SK-N-SH treated with all-trans-retinoic acid at 6 μM for 48 hours (cell line): ENCODE measurements at regions not wholly inside any gene's neighbourhood (a gene's known extent, or its start where the extent isn't known, plus 50 kb on each side); places are given as distances from the start of the nearest gene placed in this dataset.

Source experiments
- ATAC-seq: fragments of 200-7000 bp; cut with Tn5 transposase; 3 replicates; pipeline ENCODE4 v1.9.1; 2020; ENCODE audit warnings: mild to moderate bottlenecking, moderate library complexity
- ARNTL ChIP-seq: fragments of 450-650 bp; formaldehyde crosslinking; IDR thresholded peaks from 2 replicates; pipeline ENCODE4 v1.5.0; 2020; ENCODE audit warnings: low read depth, mild to moderate bottlenecking, moderate library complexity, borderline replicate concordance
- BACH2 ChIP-seq: fragments of 250-450 bp; sonication (Bioruptor Pico); IDR thresholded peaks from 2 replicates; pipeline ENCODE4 v1.9.0; 2021; ENCODE audit warnings: mild to moderate bottlenecking, borderline replicate concordance
- CSDC2 ChIP-seq: fragments of 250-450 bp; sonication (Bioruptor Pico); IDR thresholded peaks from 2 replicates; pipeline ENCODE4 v1.5.0; 2020; ENCODE audit warnings: mild to moderate bottlenecking, moderate library complexity
- ESRRG ChIP-seq: fragments of 250-450 bp; sonication (Bioruptor Pico); IDR thresholded peaks from 2 replicates; pipeline ENCODE4 v1.6.1; 2021; ENCODE audit warnings: mild to moderate bottlenecking
- GLIS3 ChIP-seq: fragments of 250-450 bp; sonication (Bioruptor Pico); IDR thresholded peaks from 2 replicates; pipeline ENCODE4 v1.5.0; 2020; ENCODE audit warnings: mild to moderate bottlenecking, moderate library complexity
- ISL1 ChIP-seq: fragments of 250-450 bp; sonication (Bioruptor Pico); IDR thresholded peaks from 2 replicates; pipeline ENCODE4 v2.1.2; 2022; ENCODE audit warnings: mild to moderate bottlenecking, moderate library complexity
- OSR1 ChIP-seq: fragments of 250-450 bp; sonication (Bioruptor Pico); IDR thresholded peaks from 2 replicates; pipeline ENCODE4 v1.8.0; 2022; ENCODE audit warnings: moderate library complexity, mild to moderate bottlenecking, inconsistent platforms
- PATZ1 ChIP-seq: fragments of 250-450 bp; sonication (Bioruptor Pico); IDR thresholded peaks from 2 replicates; pipeline ENCODE4 v1.8.0; 2020; ENCODE audit warnings: mild to moderate bottlenecking, moderate library complexity, borderline replicate concordance
- PPARA ChIP-seq: fragments of 250-450 bp; sonication (Bioruptor Pico); IDR thresholded peaks from 2 replicates; pipeline ENCODE4 v1.5.0; 2020; ENCODE audit warnings: mild to moderate bottlenecking, borderline replicate concordance
- RARB ChIP-seq: fragments of 250-450 bp; sonication (Bioruptor Pico); IDR thresholded peaks from 2 replicates; pipeline ENCODE4 v1.8.0; 2021; ENCODE audit warnings: mild to moderate bottlenecking, moderate library complexity
- SNAI2 ChIP-seq: fragments of 250-450 bp; sonication (Bioruptor Pico); IDR thresholded peaks from 2 replicates; pipeline ENCODE4 v1.5.0; 2020; ENCODE audit warnings: mild to moderate bottlenecking, moderate library complexity
- TCF4 ChIP-seq: fragments of 250-450 bp; sonication (Bioruptor Pico); IDR thresholded peaks from 2 replicates; pipeline ENCODE4 v1.8.0; 2021; ENCODE audit warnings: mild to moderate bottlenecking, moderate library complexity, borderline replicate concordance
- TOX ChIP-seq: fragments of 250-450 bp; sonication (Bioruptor Pico); IDR thresholded peaks from 2 replicates; pipeline ENCODE4 v1.8.0; 2021; ENCODE audit warnings: mild to moderate bottlenecking, moderate library complexity, borderline replicate concordance
- ZC3H10 ChIP-seq: fragments of 250-450 bp; sonication (Bioruptor Pico); IDR thresholded peaks from 2 replicates; pipeline ENCODE4 v1.5.1; 2021; ENCODE audit warnings: mild to moderate bottlenecking, moderate library complexity
- ZFP3 ChIP-seq: fragments of 250-450 bp; sonication (Bioruptor Pico); IDR thresholded peaks from 2 replicates; pipeline ENCODE4 v1.5.0; 2020; ENCODE audit warnings: mild to moderate bottlenecking, moderate library complexity
- ZFP30 ChIP-seq: fragments of 450-650 bp; formaldehyde crosslinking; IDR thresholded peaks from 2 replicates; pipeline ENCODE4 v1.5.0; 2022; ENCODE audit warnings: mild to moderate bottlenecking, moderate library complexity
- ZNF565 ChIP-seq: fragments of 450-650 bp; formaldehyde crosslinking; conservative IDR thresholded peaks from 2 replicates; pipeline ENCODE4 v1.5.0; 2020; ENCODE audit warnings: low read depth, mild to moderate bottlenecking, moderate library complexity
- ZNF70 ChIP-seq: fragments of 450-650 bp; formaldehyde crosslinking; IDR thresholded peaks from 2 replicates; pipeline ENCODE4 v1.5.0; 2020; ENCODE audit warnings: mild to moderate bottlenecking, moderate library complexity
- ZNF8 ChIP-seq: fragments of 450-650 bp; formaldehyde crosslinking; IDR thresholded peaks from 2 replicates; pipeline ENCODE4 v1.5.0; 2020; ENCODE audit warnings: mild to moderate bottlenecking, moderate library complexity
- TF ChIP-seq, protein P1 (sequence below): fragments of 250-450 bp; sonication (Bioruptor Pico); IDR thresholded peaks from 2 replicates; pipeline ENCODE4 v1.5.0; 2020; ENCODE audit warnings: mild to moderate bottlenecking, moderate library complexity
- TF ChIP-seq, protein P2 (sequence below): fragments of 250-450 bp; sonication (Bioruptor Pico); IDR thresholded peaks from 2 replicates; pipeline ENCODE4 v1.5.1; 2021; ENCODE audit warnings: mild to moderate bottlenecking, moderate library complexity
- TF ChIP-seq, protein P3 (sequence below): fragments of 250-450 bp; sonication (Bioruptor Pico); IDR thresholded peaks from 2 replicates; pipeline ENCODE4 v1.5.1; 2020; ENCODE audit warnings: low read depth, mild to moderate bottlenecking, moderate library complexity
- TF ChIP-seq, protein P4 (sequence below): fragments of 250-450 bp; sonication (Bioruptor Pico); IDR thresholded peaks from 2 replicates; pipeline ENCODE4 v1.8.0; 2021; ENCODE audit warnings: low read depth, mild to moderate bottlenecking, moderate library complexity, borderline replicate concordance

GRCh38 chr10:130511766-130512165 lies 375.6 kb downstream of the GLRX3 start:
- TF ChIP-seq PATZ1 (CRISPR knock-in tag) = no peak
- no peak for TF ChIP-seq TOX
- no peak for TF ChIP-seq OSR1 (CRISPR knock-in tag)
- no peak for TF ChIP-seq GLIS3 (CRISPR knock-in tag)
- TF ChIP-seq TCF4 (CRISPR knock-in tag) = no peak
- no peak for TF ChIP-seq ZFP30 (CRISPR knock-in tag)
- no peak for TF ChIP-seq RARB (CRISPR knock-in tag)
- no peak for TF ChIP-seq ZC3H10 (CRISPR knock-in tag)
- TF ChIP-seq, protein P1, sequence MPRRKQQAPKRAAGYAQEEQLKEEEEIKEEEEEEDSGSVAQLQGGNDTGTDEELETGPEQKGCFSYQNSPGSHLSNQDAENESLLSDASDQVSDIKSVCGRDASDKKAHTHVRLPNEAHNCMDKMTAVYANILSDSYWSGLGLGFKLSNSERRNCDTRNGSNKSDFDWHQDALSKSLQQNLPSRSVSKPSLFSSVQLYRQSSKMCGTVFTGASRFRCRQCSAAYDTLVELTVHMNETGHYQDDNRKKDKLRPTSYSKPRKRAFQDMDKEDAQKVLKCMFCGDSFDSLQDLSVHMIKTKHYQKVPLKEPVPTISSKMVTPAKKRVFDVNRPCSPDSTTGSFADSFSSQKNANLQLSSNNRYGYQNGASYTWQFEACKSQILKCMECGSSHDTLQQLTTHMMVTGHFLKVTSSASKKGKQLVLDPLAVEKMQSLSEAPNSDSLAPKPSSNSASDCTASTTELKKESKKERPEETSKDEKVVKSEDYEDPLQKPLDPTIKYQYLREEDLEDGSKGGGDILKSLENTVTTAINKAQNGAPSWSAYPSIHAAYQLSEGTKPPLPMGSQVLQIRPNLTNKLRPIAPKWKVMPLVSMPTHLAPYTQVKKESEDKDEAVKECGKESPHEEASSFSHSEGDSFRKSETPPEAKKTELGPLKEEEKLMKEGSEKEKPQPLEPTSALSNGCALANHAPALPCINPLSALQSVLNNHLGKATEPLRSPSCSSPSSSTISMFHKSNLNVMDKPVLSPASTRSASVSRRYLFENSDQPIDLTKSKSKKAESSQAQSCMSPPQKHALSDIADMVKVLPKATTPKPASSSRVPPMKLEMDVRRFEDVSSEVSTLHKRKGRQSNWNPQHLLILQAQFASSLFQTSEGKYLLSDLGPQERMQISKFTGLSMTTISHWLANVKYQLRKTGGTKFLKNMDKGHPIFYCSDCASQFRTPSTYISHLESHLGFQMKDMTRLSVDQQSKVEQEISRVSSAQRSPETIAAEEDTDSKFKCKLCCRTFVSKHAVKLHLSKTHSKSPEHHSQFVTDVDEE (CRISPR knock-in tag) = no peak
- no peak for TF ChIP-seq BACH2
- TF ChIP-seq, all 23 proteins: peak for 0
- ATAC-seq = no peak

DNA sequence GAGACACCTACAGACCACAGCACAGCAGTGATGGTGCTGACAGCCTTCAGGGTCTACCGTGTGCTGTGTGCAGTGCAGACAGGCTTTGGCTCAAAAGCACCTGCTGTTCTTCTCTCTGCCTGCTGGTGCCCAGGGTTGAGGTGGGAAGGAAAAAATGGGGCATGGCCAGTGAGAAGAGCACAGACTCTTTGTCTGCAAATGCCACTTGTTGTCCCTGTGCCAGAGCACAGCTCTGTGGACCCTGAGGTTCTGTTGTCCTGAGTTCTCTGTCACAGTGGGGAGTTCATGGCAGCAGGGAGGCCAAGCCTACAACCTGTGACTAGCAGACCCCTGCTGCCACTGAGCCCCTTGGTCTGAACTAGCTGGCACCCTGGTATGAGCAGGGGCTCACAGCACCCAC lies 376.7 kb downstream of the GLRX3 start:
- ATAC-seq = no peak
- TF ChIP-seq ZNF70 = no peak
- TF ChIP-seq ESRRG (CRISPR knock-in tag) = no peak
- TF ChIP-seq RARB (CRISPR knock-in tag) = no peak
- no peak for TF ChIP-seq CSDC2
- TF ChIP-seq ISL1 = no peak
- TF ChIP-seq ZFP30 (CRISPR knock-in tag) = no peak
- TF ChIP-seq, protein P2, sequence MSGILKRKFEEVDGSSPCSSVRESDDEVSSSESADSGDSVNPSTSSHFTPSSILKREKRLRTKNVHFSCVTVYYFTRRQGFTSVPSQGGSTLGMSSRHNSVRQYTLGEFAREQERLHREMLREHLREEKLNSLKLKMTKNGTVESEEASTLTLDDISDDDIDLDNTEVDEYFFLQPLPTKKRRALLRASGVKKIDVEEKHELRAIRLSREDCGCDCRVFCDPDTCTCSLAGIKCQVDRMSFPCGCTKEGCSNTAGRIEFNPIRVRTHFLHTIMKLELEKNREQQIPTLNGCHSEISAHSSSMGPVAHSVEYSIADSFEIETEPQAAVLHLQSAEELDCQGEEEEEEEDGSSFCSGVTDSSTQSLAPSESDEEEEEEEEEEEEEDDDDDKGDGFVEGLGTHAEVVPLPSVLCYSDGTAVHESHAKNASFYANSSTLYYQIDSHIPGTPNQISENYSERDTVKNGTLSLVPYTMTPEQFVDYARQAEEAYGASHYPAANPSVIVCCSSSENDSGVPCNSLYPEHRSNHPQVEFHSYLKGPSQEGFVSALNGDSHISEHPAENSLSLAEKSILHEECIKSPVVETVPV (CRISPR knock-in tag) = no peak
- TF ChIP-seq, protein P1 (CRISPR knock-in tag) = no peak
- no peak for TF ChIP-seq TOX
- no peak for TF ChIP-seq BACH2
- no peak for TF ChIP-seq PATZ1 (CRISPR knock-in tag)
- TF ChIP-seq, protein P3, sequence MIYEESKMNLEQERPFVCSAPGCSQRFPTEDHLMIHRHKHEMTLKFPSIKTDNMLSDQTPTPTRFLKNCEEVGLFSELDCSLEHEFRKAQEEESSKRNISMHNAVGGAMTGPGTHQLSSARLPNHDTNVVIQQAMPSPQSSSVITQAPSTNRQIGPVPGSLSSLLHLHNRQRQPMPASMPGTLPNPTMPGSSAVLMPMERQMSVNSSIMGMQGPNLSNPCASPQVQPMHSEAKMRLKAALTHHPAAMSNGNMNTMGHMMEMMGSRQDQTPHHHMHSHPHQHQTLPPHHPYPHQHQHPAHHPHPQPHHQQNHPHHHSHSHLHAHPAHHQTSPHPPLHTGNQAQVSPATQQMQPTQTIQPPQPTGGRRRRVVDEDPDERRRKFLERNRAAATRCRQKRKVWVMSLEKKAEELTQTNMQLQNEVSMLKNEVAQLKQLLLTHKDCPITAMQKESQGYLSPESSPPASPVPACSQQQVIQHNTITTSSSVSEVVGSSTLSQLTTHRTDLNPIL (CRISPR knock-in tag) = no peak
- no peak for TF ChIP-seq ZFP3 (CRISPR knock-in tag)
- no peak for TF ChIP-seq SNAI2 (CRISPR knock-in tag)
- TF ChIP-seq ZC3H10 (CRISPR knock-in tag) = no peak
- TF ChIP-seq PPARA (CRISPR knock-in tag) = no peak
- no peak for TF ChIP-seq ZNF8 (CRISPR knock-in tag)
- no peak for TF ChIP-seq ARNTL (CRISPR knock-in tag)
- TF ChIP-seq ZNF565 (CRISPR knock-in tag) = no peak
- TF ChIP-seq, protein P4, sequence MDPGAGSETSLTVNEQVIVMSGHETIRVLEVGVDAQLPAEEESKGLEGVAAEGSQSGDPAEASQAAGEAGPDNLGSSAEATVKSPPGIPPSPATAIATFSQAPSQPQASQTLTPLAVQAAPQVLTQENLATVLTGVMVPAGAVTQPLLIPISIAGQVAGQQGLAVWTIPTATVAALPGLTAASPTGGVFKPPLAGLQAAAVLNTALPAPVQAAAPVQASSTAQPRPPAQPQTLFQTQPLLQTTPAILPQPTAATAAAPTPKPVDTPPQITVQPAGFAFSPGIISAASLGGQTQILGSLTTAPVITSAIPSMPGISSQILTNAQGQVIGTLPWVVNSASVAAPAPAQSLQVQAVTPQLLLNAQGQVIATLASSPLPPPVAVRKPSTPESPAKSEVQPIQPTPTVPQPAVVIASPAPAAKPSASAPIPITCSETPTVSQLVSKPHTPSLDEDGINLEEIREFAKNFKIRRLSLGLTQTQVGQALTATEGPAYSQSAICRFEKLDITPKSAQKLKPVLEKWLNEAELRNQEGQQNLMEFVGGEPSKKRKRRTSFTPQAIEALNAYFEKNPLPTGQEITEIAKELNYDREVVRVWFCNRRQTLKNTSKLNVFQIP = no peak
